Neural cell (in vitro differentiated cells): ENCODE measurements at regions not wholly inside any gene's neighbourhood (a gene's known extent, or its start where the extent isn't known, plus 50 kb on each side); places are given as distances from the start of the nearest gene placed in this dataset.

Experiments used
- CTCF ChIP-seq: fragments of 450-650 bp; IDR thresholded peaks from 2 replicates; pipeline ENCODE4 v1.5.1; 2014; ENCODE audit warnings: antibody characterized with exemption, mild to moderate bottlenecking, moderate library complexity; ENCODE audit not compliant: poor library complexity, severe bottlenecking
- EP300 ChIP-seq: fragments of 450-650 bp; conservative IDR thresholded peaks from 2 replicates; pipeline ENCODE4 v1.6.1; 2014; ENCODE audit warnings: antibody characterized with exemption, mild to moderate bottlenecking, moderate library complexity; ENCODE audit not compliant: poor library complexity, severe bottlenecking
- EZH2 ChIP-seq: fragments of 200-600, 300-800 bp; shearing (Covaris generic), sonication (generic); IDR thresholded peaks from 2 replicates; pipeline ENCODE4 v1.6.1; 2014; ENCODE audit warnings: antibody characterized with exemption, low read length, borderline replicate concordance, mild to moderate bottlenecking; ENCODE audit not compliant: insufficient read depth, poor library complexity, severe bottlenecking
- MXI1 ChIP-seq: fragments of 450-650 bp; conservative IDR thresholded peaks from 2 replicates; pipeline ENCODE4 v1.6.1; 2014; ENCODE audit warnings: antibody characterized with exemption, mild to moderate bottlenecking; ENCODE audit not compliant: poor library complexity, severe bottlenecking
- POLR2AphosphoS5 ChIP-seq: IDR thresholded peaks from 2 replicates; pipeline ENCODE4 v1.6.1; 2012
- RAD21 ChIP-seq: fragments of 450-650 bp; conservative IDR thresholded peaks from 2 replicates; pipeline ENCODE4 v1.6.1; 2014; ENCODE audit warnings: antibody characterized with exemption, mild to moderate bottlenecking, moderate library complexity
- SMC3 ChIP-seq: fragments of 450-650 bp; conservative IDR thresholded peaks from 2 replicates; pipeline ENCODE4 v1.6.1; 2014; ENCODE audit warnings: antibody characterized with exemption, mild to moderate bottlenecking, moderate library complexity; ENCODE audit not compliant: poor library complexity

- TF ChIP-seq RAD21, result no peak
- TF ChIP-seq POLR2AphosphoS5, result no peak
- TF ChIP-seq CTCF, result no peak
- no peak for TF ChIP-seq EZH2
- TF ChIP-seq SMC3, result no peak
- TF ChIP-seq MXI1, result no peak
- TF ChIP-seq EP300, result no peak
Measured at GRCh38 chr2:153052807-153053559, 334.6 kb downstream of the ARL6IP6 start.
